ENCODE measurements at regions not wholly inside any gene's neighbourhood (a gene's known extent, or its start where the extent isn't known, plus 50 kb on each side); places are given as distances from the start of the nearest gene placed in this dataset.

DNA sequence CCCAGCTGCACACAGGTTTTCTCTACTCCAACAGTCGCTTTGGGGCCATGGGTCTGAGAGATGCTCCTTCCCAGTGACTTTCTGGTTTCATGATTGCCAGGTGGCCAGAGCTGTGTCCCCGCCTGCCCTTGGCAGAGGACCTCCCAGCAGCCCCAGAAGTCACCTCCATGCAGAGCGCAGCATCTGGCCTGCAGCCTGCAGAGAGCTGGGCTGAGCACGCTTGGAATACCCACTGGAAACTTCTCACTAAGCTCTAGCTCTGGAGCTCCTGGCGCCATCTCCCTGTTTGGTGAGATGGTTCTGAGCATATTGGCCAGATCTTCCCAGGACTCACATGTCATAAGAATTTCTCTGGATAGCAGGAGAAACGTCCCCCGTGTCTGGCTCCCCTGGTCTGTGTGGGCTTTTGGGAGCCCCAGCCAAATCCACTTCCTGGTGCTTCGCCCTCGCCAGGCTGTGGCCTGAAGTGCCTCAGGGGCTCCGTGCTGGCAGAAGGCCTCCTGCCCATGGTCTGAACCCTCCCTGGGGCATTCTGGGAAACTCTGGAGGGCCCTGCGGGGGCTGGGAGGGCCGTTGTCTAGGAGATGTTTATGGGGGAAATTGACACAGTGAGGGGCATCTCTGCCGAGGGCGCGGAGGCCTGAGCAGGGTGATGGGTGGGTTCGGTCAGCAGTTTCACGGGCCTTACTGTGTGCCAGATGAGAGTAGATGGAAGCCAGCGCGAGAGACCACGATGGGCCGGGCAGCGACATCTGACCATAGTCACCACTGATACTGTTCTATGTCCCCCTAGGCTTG is 73.2 kb upstream of the CIBAR2 start:
- no peaks in the 10 kb centered on the region for H3F3A ChIP-seq (ENCODE audit: insufficient read depth, low read length, poor library complexity, severe bottlenecking)
- no peak for TF ChIP-seq EZH2 (IDR thresholded peaks at IDR 0.05; ENCODE audit: borderline replicate concordance, insufficient read depth, low read length, poor library complexity, severe bottlenecking)
- TF ChIP-seq, protein P1, sequence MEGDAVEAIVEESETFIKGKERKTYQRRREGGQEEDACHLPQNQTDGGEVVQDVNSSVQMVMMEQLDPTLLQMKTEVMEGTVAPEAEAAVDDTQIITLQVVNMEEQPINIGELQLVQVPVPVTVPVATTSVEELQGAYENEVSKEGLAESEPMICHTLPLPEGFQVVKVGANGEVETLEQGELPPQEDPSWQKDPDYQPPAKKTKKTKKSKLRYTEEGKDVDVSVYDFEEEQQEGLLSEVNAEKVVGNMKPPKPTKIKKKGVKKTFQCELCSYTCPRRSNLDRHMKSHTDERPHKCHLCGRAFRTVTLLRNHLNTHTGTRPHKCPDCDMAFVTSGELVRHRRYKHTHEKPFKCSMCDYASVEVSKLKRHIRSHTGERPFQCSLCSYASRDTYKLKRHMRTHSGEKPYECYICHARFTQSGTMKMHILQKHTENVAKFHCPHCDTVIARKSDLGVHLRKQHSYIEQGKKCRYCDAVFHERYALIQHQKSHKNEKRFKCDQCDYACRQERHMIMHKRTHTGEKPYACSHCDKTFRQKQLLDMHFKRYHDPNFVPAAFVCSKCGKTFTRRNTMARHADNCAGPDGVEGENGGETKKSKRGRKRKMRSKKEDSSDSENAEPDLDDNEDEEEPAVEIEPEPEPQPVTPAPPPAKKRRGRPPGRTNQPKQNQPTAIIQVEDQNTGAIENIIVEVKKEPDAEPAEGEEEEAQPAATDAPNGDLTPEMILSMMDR (IDR thresholded peaks at IDR 0.05; ENCODE audit: poor library complexity, severe bottlenecking), result no peak
- no peaks in the 10 kb centered on the region for H4K20me1 ChIP-seq (ENCODE audit: insufficient read depth)
- H3K9me2 ChIP-seq (ENCODE audit: insufficient read depth, low read length), result no peaks in the 10 kb centered on the region
- H3K27me3 ChIP-seq (ENCODE audit: insufficient read depth, low read depth, low read length), result no peaks in the 10 kb centered on the region
- H3K4me2 ChIP-seq (ENCODE audit: low read length), result no peak overlapping the region
- H3K79me2 ChIP-seq (replicated peaks; ENCODE audit: insufficient read depth, low read length), result no peaks in the 10 kb centered on the region
- peaks cover 12% of the 10 kb centered on the region for H3K9me3 ChIP-seq (ENCODE audit: low read length)
- H3K4me3 ChIP-seq (ENCODE audit: low read length), result no peak overlapping the region
- no peak overlapping the region for H3K27ac ChIP-seq (ENCODE audit: low read length)
- H2AFZ ChIP-seq (ENCODE audit: low read depth, low read length), result no peak overlapping the region
- no peaks in the 10 kb centered on the region for H3K36me3 ChIP-seq (ENCODE audit: insufficient read depth, low read length)
- H3K9ac ChIP-seq (ENCODE audit: low read length), result no peak overlapping the region

DNA sequence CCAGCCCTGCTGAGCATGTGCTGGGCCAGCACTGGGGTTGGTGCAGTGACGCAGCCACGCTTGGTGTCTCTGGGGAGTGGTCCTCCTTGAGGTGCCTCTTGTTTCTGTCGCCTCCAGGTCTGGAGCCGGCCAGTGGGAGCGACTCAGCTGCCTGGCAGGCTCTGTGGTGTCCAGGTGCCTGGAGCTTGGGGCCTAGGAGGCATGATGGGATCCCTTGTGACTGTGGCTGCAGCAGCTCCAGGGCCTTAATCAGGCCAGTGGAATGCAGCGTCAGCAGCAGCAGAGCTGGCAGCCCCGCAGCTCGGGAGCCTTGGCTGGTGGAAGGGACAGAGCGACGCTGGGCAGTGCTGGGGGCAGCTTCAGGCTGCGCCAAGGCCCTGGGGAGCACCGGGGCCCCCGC is 74.7 kb upstream of the CIBAR2 start:
- H3K27ac ChIP-seq (ENCODE audit: low read length), result no peak overlapping the region
- H3K4me3 ChIP-seq (ENCODE audit: low read length), result no peak overlapping the region
- H3F3A ChIP-seq (ENCODE audit: insufficient read depth, low read length, poor library complexity, severe bottlenecking), result no peaks in the 10 kb centered on the region
- no peak for TF ChIP-seq EZH2 (IDR thresholded peaks at IDR 0.05; ENCODE audit: borderline replicate concordance, insufficient read depth, low read length, poor library complexity, severe bottlenecking)
- no peak for TF ChIP-seq EP300 (conservative IDR thresholded peaks at IDR 0.05; ENCODE audit: poor library complexity, severe bottlenecking)
- no peak for TF ChIP-seq TAF1 (IDR thresholded peaks at IDR 0.05; ENCODE audit: low read depth)
- TF ChIP-seq RAD21 (conservative IDR thresholded peaks at IDR 0.05), result no peak
- TF ChIP-seq, protein P2, sequence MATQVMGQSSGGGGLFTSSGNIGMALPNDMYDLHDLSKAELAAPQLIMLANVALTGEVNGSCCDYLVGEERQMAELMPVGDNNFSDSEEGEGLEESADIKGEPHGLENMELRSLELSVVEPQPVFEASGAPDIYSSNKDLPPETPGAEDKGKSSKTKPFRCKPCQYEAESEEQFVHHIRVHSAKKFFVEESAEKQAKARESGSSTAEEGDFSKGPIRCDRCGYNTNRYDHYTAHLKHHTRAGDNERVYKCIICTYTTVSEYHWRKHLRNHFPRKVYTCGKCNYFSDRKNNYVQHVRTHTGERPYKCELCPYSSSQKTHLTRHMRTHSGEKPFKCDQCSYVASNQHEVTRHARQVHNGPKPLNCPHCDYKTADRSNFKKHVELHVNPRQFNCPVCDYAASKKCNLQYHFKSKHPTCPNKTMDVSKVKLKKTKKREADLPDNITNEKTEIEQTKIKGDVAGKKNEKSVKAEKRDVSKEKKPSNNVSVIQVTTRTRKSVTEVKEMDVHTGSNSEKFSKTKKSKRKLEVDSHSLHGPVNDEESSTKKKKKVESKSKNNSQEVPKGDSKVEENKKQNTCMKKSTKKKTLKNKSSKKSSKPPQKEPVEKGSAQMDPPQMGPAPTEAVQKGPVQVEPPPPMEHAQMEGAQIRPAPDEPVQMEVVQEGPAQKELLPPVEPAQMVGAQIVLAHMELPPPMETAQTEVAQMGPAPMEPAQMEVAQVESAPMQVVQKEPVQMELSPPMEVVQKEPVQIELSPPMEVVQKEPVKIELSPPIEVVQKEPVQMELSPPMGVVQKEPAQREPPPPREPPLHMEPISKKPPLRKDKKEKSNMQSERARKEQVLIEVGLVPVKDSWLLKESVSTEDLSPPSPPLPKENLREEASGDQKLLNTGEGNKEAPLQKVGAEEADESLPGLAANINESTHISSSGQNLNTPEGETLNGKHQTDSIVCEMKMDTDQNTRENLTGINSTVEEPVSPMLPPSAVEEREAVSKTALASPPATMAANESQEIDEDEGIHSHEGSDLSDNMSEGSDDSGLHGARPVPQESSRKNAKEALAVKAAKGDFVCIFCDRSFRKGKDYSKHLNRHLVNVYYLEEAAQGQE (IDR thresholded peaks at IDR 0.05; ENCODE audit: borderline replicate concordance), result no peak
- TF ChIP-seq, protein P1 (IDR thresholded peaks at IDR 0.05; ENCODE audit: poor library complexity, severe bottlenecking), result no peak
- TF ChIP-seq SMC3 (conservative IDR thresholded peaks at IDR 0.05; ENCODE audit: poor library complexity), result no peak
- no peak for TF ChIP-seq MXI1 (conservative IDR thresholded peaks at IDR 0.05; ENCODE audit: poor library complexity, severe bottlenecking)
- no peak for TF ChIP-seq POLR2AphosphoS5 (IDR thresholded peaks at IDR 0.05)
- H3K9me2 ChIP-seq (ENCODE audit: insufficient read depth, low read length), result no peaks in the 10 kb centered on the region
- no peaks in the 10 kb centered on the region for H3K79me2 ChIP-seq (replicated peaks; ENCODE audit: insufficient read depth, low read length)
- peaks cover 12% of the 10 kb centered on the region for H3K9me3 ChIP-seq (ENCODE audit: low read length)
- no peaks in the 10 kb centered on the region for H4K20me1 ChIP-seq (ENCODE audit: insufficient read depth)
- H2AFZ ChIP-seq (ENCODE audit: low read depth, low read length), result no peak overlapping the region
- H3K36me3 ChIP-seq (ENCODE audit: insufficient read depth, low read length), result no peaks in the 10 kb centered on the region
- H3K9ac ChIP-seq (ENCODE audit: low read length), result no peak overlapping the region
- H3K4me2 ChIP-seq (ENCODE audit: low read length), result no peak overlapping the region
- no peaks in the 10 kb centered on the region for H3K27me3 ChIP-seq (ENCODE audit: insufficient read depth, low read depth, low read length)
